ENCODE measurements at regions not wholly inside any gene's neighbourhood (a gene's known extent, or its start where the extent isn't known, plus 50 kb on each side); places are given as distances from the start of the nearest gene placed in this dataset.

DNA sequence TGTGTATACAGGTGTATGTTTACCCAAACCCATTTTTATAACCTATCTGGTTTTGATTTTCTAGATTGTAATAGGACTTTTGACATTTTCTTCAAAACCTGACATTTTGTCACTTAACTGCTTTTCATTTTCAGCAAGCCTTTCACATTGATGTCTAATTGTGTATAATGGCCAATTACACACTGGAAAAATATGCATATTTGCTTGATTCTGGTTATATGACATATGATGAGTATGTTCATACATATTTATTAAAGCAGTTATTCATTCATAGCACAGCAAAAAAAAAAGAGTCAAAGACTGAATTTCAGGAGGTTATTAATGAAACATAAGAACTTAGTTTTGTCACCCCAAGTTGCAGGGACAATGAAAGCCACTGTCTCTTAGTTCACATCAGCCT, 307.7 kb upstream of the TNP1 start:
- Histone ChIP-seq H4K20me1 (ENCODE audit: insufficient read depth) (no peaks in the 10 kb centered on the region), H2AFZ (no peak overlapping the region), H3K9me2 (ENCODE audit: insufficient read depth) (no peaks in the 10 kb centered on the region), H3K4me2 (no peak overlapping the region), H3K79me2 (ENCODE audit: low read depth) (no peaks in the 10 kb centered on the region), H3K27me3 (ENCODE audit: insufficient read depth, low read depth) (no peaks in the 10 kb centered on the region), H3K9me3 (ENCODE audit: insufficient read depth, low read depth) (no peaks in the 10 kb centered on the region), H3F3A (ENCODE audit: insufficient read depth, low read depth) (no peaks in the 10 kb centered on the region), H3K4me3 (no peak overlapping the region), H3K36me3 (ENCODE audit: low read depth) (no peaks in the 10 kb centered on the region), H3K4me1 (replicated peaks; ENCODE audit: insufficient read depth) (peaks cover 6% of the 10 kb centered on the region; the same call in 1 of the 2 replicates), H3K27ac (no peak overlapping the region)
- no TSS peak for BruUV-seq (replicated peaks)
- intact Hi-C loops (cut with micrococcal nuclease; ENCODE audit: unreplicated experiment), result loop anchor here (2.0 to 10.0 kb wide), 4 partner anchors 343 to 547 kb away; no protein-coding TSS in a partner anchor
- DNase-seq, result no peak
- POLR2A ChIA-PET (ENCODE audit: unreplicated experiment), result interaction anchor here (0.8 kb wide), 1 partner anchor 271 kb away, joined by 14 read pairs; no protein-coding TSS in a partner anchor
- TF ChIP-seq EZH2 (IDR thresholded peaks at IDR 0.05; ENCODE audit: low read depth), result no peak
- TF ChIP-seq, protein P1, sequence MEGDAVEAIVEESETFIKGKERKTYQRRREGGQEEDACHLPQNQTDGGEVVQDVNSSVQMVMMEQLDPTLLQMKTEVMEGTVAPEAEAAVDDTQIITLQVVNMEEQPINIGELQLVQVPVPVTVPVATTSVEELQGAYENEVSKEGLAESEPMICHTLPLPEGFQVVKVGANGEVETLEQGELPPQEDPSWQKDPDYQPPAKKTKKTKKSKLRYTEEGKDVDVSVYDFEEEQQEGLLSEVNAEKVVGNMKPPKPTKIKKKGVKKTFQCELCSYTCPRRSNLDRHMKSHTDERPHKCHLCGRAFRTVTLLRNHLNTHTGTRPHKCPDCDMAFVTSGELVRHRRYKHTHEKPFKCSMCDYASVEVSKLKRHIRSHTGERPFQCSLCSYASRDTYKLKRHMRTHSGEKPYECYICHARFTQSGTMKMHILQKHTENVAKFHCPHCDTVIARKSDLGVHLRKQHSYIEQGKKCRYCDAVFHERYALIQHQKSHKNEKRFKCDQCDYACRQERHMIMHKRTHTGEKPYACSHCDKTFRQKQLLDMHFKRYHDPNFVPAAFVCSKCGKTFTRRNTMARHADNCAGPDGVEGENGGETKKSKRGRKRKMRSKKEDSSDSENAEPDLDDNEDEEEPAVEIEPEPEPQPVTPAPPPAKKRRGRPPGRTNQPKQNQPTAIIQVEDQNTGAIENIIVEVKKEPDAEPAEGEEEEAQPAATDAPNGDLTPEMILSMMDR (conservative IDR thresholded peaks at IDR 0.05), result no peak
- CTCF ChIA-PET, result interaction anchor here (1.7 kb wide), 1 partner anchor 485 kb away, joined by 10 read pairs; no protein-coding TSS in a partner anchor

DNA sequence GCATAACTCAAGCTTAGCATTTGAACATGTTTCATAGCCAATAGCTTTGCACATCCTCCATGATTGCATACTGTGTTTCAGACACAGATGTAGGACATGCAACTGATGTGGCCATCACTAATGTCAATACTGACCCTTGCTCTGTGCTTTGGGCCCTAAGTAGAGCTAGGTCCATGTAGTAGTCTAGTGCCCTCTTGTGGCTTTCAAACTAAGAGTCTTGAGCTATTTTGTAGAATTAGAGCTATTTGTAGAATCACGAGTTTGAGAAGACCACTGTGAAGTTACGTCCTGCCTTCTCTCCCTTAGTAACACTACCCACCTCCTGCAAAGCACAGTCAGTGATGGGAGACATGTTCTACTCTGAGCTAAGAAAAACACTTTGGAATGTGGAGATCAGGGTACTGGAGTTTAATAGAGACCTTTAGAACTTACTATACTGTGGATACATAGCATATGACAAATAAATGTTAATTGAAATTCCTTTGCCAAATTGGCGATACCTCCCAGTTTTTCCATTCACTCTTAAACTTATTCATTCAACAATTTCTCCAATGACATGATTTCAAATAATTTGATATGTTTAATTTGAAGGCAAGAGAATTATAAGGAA, 306.5 kb upstream of the TNP1 start:
- H3K79me2 ChIP-seq (ENCODE audit: low read depth), result no peaks in the 10 kb centered on the region
- intact Hi-C loops (cut with micrococcal nuclease; ENCODE audit: unreplicated experiment), result loop anchor here (2.0 to 10.0 kb wide), 4 partner anchors 344 to 548 kb away; no protein-coding TSS in a partner anchor
- no peaks in the 10 kb centered on the region for H3K36me3 ChIP-seq (ENCODE audit: low read depth)
- H2AFZ ChIP-seq, result no peak overlapping the region
- H3K27me3 ChIP-seq (ENCODE audit: insufficient read depth, low read depth), result no peaks in the 10 kb centered on the region
- ChIA-PET CTCF (interaction anchor here (0.6 to 1.7 kb wide), 10 partner anchors 18 to 547 kb away, joined by 3 to 10 read pairs (median 4); no protein-coding TSS in a partner anchor), POLR2A (ENCODE audit: unreplicated experiment) (interaction anchor here (0.6 to 1.0 kb wide), 5 partner anchors 13 to 589 kb away, joined by 3 to 14 read pairs (median 6); partner anchors contain the start of gene IGFBP5)
- TF ChIP-seq EZH2 (IDR thresholded peaks at IDR 0.05; ENCODE audit: low read depth), result no peak
- TF ChIP-seq, protein P1 (conservative IDR thresholded peaks at IDR 0.05), result peak; percentile 67
- H3K27ac ChIP-seq, result no peak overlapping the region
- no peaks in the 10 kb centered on the region for H3K9me2 ChIP-seq (ENCODE audit: insufficient read depth)
- no peak overlapping the region for H3K4me2 ChIP-seq
- BruUV-seq (replicated peaks), result no TSS peak
- H3K4me3 ChIP-seq, result no peak overlapping the region
- H3K9me3 ChIP-seq (ENCODE audit: insufficient read depth, low read depth), result no peaks in the 10 kb centered on the region
- H4K20me1 ChIP-seq (ENCODE audit: insufficient read depth), result no peaks in the 10 kb centered on the region
- no peaks in the 10 kb centered on the region for H3F3A ChIP-seq (ENCODE audit: insufficient read depth, low read depth)
- H3K4me1 ChIP-seq (replicated peaks; ENCODE audit: insufficient read depth), result peaks cover 14% of the 10 kb centered on the region; the same call in 1 of the 2 replicates
- peak in 1 of 2 experiments; percentile 4 for DNase-seq

- no peak for TF ChIP-seq EZH2 (IDR thresholded peaks at IDR 0.05; ENCODE audit: low read depth)
- TF ChIP-seq, protein P1 (conservative IDR thresholded peaks at IDR 0.05), result no peak
- Histone ChIP-seq H3K4me2 (no peak overlapping the region), H3K4me3 (no peak overlapping the region), H3K9me3 (ENCODE audit: insufficient read depth, low read depth) (no peaks in the 10 kb centered on the region), H3K79me2 (ENCODE audit: low read depth) (no peaks in the 10 kb centered on the region), H3K27ac (no peak overlapping the region), H3K27me3 (ENCODE audit: insufficient read depth, low read depth) (no peaks in the 10 kb centered on the region), H3F3A (ENCODE audit: insufficient read depth, low read depth) (no peaks in the 10 kb centered on the region), H3K36me3 (ENCODE audit: low read depth) (no peaks in the 10 kb centered on the region), H3K4me1 (replicated peaks; ENCODE audit: insufficient read depth) (peaks cover 14% of the 10 kb centered on the region; the same call in 1 of the 2 replicates), H4K20me1 (ENCODE audit: insufficient read depth) (no peaks in the 10 kb centered on the region), H2AFZ (no peak overlapping the region), H3K9me2 (ENCODE audit: insufficient read depth) (no peaks in the 10 kb centered on the region)
- BruUV-seq (replicated peaks), result no TSS peak
- ChIA-PET CTCF (interaction anchor here (0.6 to 1.7 kb wide), 5 partner anchors 19 to 548 kb away, joined by 3 to 10 read pairs (median 4); no protein-coding TSS in a partner anchor), POLR2A (ENCODE audit: unreplicated experiment) (no interaction called here)
- DNase-seq, result no peak
- intact Hi-C loops (cut with micrococcal nuclease; ENCODE audit: unreplicated experiment), result loop anchor here (5.0 to 10.0 kb wide), 2 partner anchors 388 to 549 kb away; no protein-coding TSS in a partner anchor
These were observed 305.7 kb upstream of the TNP1 start for GRCh38 chr2:217165547-217165946.

All from PC-9 (cell line).